ENCODE measurements at regions not wholly inside any gene's neighbourhood (a gene's known extent, or its start where the extent isn't known, plus 50 kb on each side); places are given as distances from the start of the nearest gene placed in this dataset.

DNA sequence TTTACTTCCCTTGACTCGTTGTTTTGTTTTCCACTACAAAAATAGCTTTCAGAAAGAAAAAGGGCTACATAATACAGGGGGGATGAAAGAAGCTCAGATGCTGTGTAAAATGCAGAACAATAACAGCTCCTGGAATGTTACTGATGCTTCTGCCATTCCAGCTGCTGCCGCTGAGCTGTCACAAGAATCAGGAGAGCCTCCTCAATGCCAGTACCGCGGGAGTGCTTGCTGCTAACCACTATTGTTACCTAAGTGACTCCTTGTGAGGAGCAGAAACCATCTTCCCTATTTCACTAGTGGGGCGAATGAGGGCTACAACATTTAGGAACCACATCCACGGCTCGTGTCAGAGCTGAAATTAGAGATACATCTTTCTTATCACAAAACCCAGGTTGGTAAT, 384.8 kb downstream of the GALR1 start:
- DNase-seq, result no peak
- no peaks in the 10 kb centered on the region for H3K36me3 ChIP-seq
- no peak for ATAC-seq
- intact Hi-C loops (cut with DNase I), result no loop called here
- no peaks in the 10 kb centered on the region for H3K9me3 ChIP-seq
- H3K27ac ChIP-seq, result no peak overlapping the region
- no peaks in the 10 kb centered on the region for H3K27me3 ChIP-seq (ENCODE audit: low read depth)
- no peak overlapping the region for H3K4me3 ChIP-seq
- no peaks in the 10 kb centered on the region for H3K4me1 ChIP-seq
- TF ChIP-seq, protein P1, sequence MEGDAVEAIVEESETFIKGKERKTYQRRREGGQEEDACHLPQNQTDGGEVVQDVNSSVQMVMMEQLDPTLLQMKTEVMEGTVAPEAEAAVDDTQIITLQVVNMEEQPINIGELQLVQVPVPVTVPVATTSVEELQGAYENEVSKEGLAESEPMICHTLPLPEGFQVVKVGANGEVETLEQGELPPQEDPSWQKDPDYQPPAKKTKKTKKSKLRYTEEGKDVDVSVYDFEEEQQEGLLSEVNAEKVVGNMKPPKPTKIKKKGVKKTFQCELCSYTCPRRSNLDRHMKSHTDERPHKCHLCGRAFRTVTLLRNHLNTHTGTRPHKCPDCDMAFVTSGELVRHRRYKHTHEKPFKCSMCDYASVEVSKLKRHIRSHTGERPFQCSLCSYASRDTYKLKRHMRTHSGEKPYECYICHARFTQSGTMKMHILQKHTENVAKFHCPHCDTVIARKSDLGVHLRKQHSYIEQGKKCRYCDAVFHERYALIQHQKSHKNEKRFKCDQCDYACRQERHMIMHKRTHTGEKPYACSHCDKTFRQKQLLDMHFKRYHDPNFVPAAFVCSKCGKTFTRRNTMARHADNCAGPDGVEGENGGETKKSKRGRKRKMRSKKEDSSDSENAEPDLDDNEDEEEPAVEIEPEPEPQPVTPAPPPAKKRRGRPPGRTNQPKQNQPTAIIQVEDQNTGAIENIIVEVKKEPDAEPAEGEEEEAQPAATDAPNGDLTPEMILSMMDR (IDR thresholded peaks at IDR 0.05), result no peak

DNA sequence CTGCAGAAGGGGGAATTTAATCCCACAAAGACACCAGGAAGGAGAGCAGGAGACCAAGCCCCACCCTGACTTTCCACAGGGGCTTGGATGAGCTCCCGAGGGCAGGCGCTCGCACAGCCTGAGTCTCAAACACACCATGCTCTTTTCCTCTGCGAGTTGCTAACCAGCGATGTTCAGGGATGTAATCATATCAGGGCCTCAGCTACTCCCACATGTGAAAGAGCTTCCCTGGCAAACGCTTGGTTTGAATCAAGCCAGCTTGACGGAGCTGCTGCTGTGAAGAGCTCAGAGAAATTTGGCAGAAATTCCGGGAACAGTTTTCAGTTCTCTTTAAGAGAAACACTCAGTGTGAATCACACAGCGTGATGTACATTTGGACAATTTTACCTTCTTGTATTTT, 385.8 kb downstream of the GALR1 start:
- Histone ChIP-seq H3K27ac (no peak overlapping the region), H3K4me1 (no peaks in the 10 kb centered on the region), H3K4me3 (no peak overlapping the region), H3K27me3 (ENCODE audit: low read depth) (no peaks in the 10 kb centered on the region), H3K36me3 (no peaks in the 10 kb centered on the region), H3K9me3 (no peaks in the 10 kb centered on the region)
- TF ChIP-seq, protein P1 (IDR thresholded peaks at IDR 0.05), result no peak
- DNase-seq (no peak), ATAC-seq (peak in 1 of 2 donors; percentile 14)
- intact Hi-C loops (cut with DNase I), result no loop called here

DNA sequence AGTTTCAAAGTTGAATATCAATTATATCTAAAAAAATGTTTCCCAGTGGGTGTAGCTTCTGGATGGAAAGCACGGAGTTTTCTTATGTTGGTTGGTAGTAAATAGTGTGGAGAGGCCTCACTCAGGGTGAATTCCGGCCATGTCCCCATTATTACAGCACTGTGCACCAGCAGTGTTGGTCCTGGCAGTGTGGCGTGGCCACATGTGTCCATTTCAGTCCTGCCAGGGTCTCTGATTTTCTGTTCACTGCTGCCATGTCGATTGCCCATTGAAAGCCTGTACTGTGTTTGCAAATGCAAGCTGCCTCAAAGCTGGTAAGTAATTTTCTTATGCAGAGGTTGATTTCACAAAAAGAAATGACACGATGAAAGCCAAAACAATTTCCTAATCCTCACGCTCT, 386.2 kb downstream of the GALR1 start:
- Histone ChIP-seq H3K4me1 (no peaks in the 10 kb centered on the region), H3K4me3 (no peak overlapping the region), H3K27me3 (ENCODE audit: low read depth) (no peaks in the 10 kb centered on the region), H3K9me3 (no peaks in the 10 kb centered on the region), H3K27ac (no peak overlapping the region), H3K36me3 (no peaks in the 10 kb centered on the region)
- intact Hi-C loops (cut with DNase I), result no loop called here
- TF ChIP-seq, protein P1 (IDR thresholded peaks at IDR 0.05), result no peak
- no peak for DNase-seq
- ATAC-seq, result no peak

DNA sequence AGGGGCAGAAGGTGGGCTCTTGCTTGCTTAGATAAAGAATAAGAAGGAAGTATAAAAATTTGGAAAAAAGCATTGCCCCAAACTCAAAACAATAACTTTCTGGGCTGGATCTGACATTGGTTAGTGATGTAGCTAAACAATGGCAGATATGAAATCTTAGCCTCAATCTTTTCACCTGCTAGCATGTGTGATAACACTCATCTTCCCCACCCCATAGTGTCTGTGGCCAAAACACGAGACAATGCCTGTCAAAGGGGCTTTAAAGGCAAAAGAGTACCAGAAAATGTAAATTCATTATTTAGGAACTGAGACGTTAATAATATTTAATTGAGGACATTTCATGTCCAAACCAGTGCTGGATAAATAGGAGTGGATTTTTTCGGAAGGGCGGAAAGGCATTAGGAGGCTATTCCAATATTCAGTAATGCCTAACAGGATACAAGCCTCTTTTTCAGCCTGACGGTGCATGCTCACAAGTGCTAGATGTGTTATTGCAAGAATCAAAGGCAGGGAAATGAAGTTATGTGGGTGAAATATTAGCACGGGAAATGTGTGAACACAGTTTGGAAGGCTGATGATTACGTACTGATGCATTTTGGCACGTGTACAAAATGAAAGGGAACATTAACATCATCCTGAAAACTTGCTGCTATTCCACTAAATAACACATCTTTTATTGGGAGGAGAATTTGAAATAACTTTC, 395.7 kb downstream of the GALR1 start:
- no peak for DNase-seq

DNA sequence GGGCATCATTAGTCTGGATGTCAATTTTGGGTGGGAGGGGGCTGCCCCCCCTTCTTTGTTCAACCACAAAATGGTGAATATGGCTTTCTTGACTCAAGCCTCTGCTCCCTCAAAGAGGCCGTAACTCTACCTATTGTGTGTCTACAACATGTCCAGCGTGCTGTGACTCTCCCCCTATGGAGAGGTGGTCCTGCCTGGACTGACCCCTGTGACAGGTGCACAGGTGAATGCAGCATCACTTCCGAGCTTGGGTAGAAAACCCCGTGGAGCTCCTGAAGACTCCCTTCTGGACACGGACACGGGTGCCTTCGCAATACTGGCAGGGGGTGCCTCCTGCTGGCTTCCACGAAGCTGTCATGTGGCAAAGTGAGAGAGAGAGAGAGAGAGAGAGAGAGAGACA, 397.8 kb downstream of the GALR1 start:
- no peaks in the 10 kb centered on the region for H3K36me3 ChIP-seq
- no peak for ATAC-seq
- intact Hi-C loops (cut with DNase I), result no loop called here

More for the DNA sequence above, 395.7 kb downstream of the GALR1 start:
- intact Hi-C loops (cut with DNase I), result no loop called here
- H3K27ac ChIP-seq, result no peak overlapping the region
- TF ChIP-seq, protein P1 (IDR thresholded peaks at IDR 0.05), result no peak
- no peaks in the 10 kb centered on the region for H3K9me3 ChIP-seq
- H3K4me3 ChIP-seq, result no peak overlapping the region
- no peak for ATAC-seq
- H3K4me1 ChIP-seq, result no peaks in the 10 kb centered on the region
- no peaks in the 10 kb centered on the region for H3K36me3 ChIP-seq
- H3K27me3 ChIP-seq (ENCODE audit: low read depth), result no peaks in the 10 kb centered on the region

More for the DNA sequence above, 397.8 kb downstream of the GALR1 start:
- TF ChIP-seq, protein P1 (IDR thresholded peaks at IDR 0.05), result no peak
- no peaks in the 10 kb centered on the region for H3K9me3 ChIP-seq
- H3K4me3 ChIP-seq, result no peak overlapping the region
- DNase-seq, result no peak
- peaks cover 6% of the 10 kb centered on the region for H3K4me1 ChIP-seq
- H3K27ac ChIP-seq, result no peak overlapping the region
- peaks cover 6% of the 10 kb centered on the region for H3K27me3 ChIP-seq (ENCODE audit: low read depth)

Data from lower lobe of right lung (tissue), 2 donors.